ENCODE measurements at regions not wholly inside any gene's neighbourhood (a gene's known extent, or its start where the extent isn't known, plus 50 kb on each side); places are given as distances from the start of the nearest gene placed in this dataset.

DNA sequence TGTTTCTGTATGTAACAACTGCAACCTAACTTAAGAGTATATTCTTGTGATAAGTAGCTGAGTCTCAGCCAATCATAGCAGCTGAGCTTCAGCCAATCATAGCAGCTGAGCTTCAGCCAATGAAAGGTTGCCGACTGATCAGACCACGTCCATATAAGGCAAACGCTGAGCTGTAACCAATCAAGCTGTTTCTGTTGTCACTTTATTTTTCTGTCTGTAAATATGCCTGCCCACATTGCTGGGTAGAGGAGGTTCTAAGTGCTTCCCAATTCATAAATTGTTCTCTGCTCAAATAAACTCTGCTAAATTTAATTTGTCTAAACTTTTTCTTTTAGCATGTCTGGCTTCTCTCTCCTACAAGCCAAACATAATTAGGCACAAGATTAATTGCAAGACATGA is 231.5 kb upstream of the TCF4 start:
- H3K4me1 ChIP-seq (ENCODE audit: control insufficient read depth in 2 of 2, insufficient read depth in 2 of 2, low read length in 2 of 2) = no peaks in the 10 kb centered on the region
- H3K27ac ChIP-seq (ENCODE audit: low read depth in 2 of 2, low read length in 2 of 2) = no peak overlapping the region
- H3K9ac ChIP-seq (ENCODE audit: low read depth in 1 of 2, low read length in 2 of 2) = no peak overlapping the region
- no peak overlapping the region for H3K4me3 ChIP-seq (ENCODE audit: low read length in 2 of 2)
- no peaks in the 10 kb centered on the region for H3K27me3 ChIP-seq (ENCODE audit: control insufficient read depth in 2 of 2, insufficient read depth in 2 of 2, low read length in 2 of 2)
- H3K9me3 ChIP-seq (ENCODE audit: control insufficient read depth in 2 of 2, low read length in 2 of 2) = peaks cover 0 to 3% of the 10 kb centered on the region in 2 donors
- no peaks in the 10 kb centered on the region for H3K36me3 ChIP-seq (ENCODE audit: control insufficient read depth in 2 of 2, insufficient read depth in 2 of 2, low read length in 2 of 2)

DNA sequence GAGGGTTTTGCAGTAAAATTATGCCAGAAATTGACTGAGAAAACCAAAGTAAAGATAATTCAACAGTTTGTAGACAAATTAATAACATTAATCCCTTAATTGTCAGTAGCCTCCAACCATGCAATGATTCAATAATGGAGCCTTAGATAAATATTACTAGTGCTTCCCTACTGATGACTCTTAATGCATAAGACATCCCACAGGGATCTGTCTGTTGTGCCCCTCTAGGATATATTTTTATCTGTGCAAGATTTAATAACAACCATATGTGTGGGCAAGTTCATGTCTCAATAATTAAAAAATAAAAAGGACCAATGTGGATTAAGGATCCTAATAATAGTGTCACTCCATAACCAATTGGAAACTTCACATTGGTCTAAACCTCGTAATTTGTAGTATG is 230.3 kb upstream of the TCF4 start:
- Histone ChIP-seq H3K4me1 (ENCODE audit: control insufficient read depth in 2 of 2, insufficient read depth in 2 of 2, low read length in 2 of 2) (no peaks in the 10 kb centered on the region), H3K27ac (ENCODE audit: low read depth in 2 of 2, low read length in 2 of 2) (no peak overlapping the region)

DNA sequence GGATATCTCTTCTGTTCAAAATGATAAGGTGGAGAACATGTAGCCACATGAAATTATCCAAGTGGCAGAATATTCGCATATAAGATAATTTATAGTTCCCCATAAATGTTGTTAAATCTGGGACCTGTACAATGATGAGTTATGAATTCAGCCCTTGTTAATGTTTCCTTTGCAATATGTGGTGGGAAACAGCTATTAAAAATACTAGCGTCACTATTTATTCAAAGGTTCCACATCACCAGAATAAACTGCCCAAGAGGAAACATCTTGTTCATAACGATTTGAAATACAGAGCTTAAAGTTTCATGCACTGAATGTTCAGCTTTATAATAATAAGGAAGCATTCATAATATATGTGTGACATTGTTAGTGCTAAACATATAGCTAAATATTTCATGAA is 223.9 kb upstream of the TCF4 start:
- H3K9me3 ChIP-seq (ENCODE audit: control insufficient read depth in 2 of 2, low read length in 2 of 2) = no peaks in the 10 kb centered on the region
- H3K9ac ChIP-seq (ENCODE audit: low read depth in 1 of 2, low read length in 2 of 2) = no peak overlapping the region
- no peak overlapping the region for H3K27ac ChIP-seq (ENCODE audit: low read depth in 2 of 2, low read length in 2 of 2)

More for the DNA sequence above, 230.3 kb upstream of the TCF4 start:
- H3K27me3 ChIP-seq (ENCODE audit: control insufficient read depth in 2 of 2, insufficient read depth in 2 of 2, low read length in 2 of 2) = no peaks in the 10 kb centered on the region
- H3K9me3 ChIP-seq (ENCODE audit: control insufficient read depth in 2 of 2, low read length in 2 of 2) = peaks cover 0 to 3% of the 10 kb centered on the region in 2 donors
- H3K9ac ChIP-seq (ENCODE audit: low read depth in 1 of 2, low read length in 2 of 2) = no peak overlapping the region
- no peaks in the 10 kb centered on the region for H3K36me3 ChIP-seq (ENCODE audit: control insufficient read depth in 2 of 2, insufficient read depth in 2 of 2, low read length in 2 of 2)
- H3K4me3 ChIP-seq (ENCODE audit: low read length in 2 of 2) = no peak overlapping the region

DNA sequence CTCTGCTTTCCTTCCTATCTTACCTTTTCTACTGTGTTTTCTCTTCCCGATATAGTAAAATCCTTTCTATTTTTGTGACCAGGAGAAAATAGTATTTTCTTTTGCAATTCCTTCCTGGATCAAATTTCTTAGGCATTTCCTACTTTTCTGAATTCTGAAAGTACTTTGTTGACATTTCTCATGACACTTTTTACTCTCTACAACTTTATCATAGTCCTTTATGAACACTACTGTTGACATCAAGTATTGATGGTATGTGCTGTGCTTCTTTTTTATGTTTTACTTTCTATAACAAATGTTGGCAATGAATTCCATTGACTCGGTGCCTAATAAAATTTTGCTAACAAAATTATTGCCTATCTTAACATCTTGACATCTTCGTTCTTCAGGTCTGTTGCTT is 217.7 kb upstream of the TCF4 start:
- no peaks in the 10 kb centered on the region for H3K9me3 ChIP-seq (ENCODE audit: control insufficient read depth in 2 of 2, low read length in 2 of 2)
- H3K27ac ChIP-seq (ENCODE audit: low read depth in 2 of 2, low read length in 2 of 2) = no peak overlapping the region
- H3K27me3 ChIP-seq (ENCODE audit: control insufficient read depth in 2 of 2, insufficient read depth in 2 of 2, low read length in 2 of 2) = no peaks in the 10 kb centered on the region
- no peak overlapping the region for H3K4me3 ChIP-seq (ENCODE audit: low read length in 2 of 2)
- no peaks in the 10 kb centered on the region for H3K36me3 ChIP-seq (ENCODE audit: control insufficient read depth in 2 of 2, insufficient read depth in 2 of 2, low read length in 2 of 2)
- no peak overlapping the region for H3K9ac ChIP-seq (ENCODE audit: low read depth in 1 of 2, low read length in 2 of 2)
- H3K4me1 ChIP-seq (ENCODE audit: control insufficient read depth in 2 of 2, insufficient read depth in 2 of 2, low read length in 2 of 2) = no peaks in the 10 kb centered on the region

More for the DNA sequence above, 223.9 kb upstream of the TCF4 start:
- Histone ChIP-seq H3K36me3 (ENCODE audit: control insufficient read depth in 2 of 2, insufficient read depth in 2 of 2, low read length in 2 of 2) (no peaks in the 10 kb centered on the region), H3K4me1 (ENCODE audit: control insufficient read depth in 2 of 2, insufficient read depth in 2 of 2, low read length in 2 of 2) (no peaks in the 10 kb centered on the region), H3K4me3 (ENCODE audit: low read length in 2 of 2) (no peak overlapping the region), H3K27me3 (ENCODE audit: control insufficient read depth in 2 of 2, insufficient read depth in 2 of 2, low read length in 2 of 2) (no peaks in the 10 kb centered on the region)

DNA sequence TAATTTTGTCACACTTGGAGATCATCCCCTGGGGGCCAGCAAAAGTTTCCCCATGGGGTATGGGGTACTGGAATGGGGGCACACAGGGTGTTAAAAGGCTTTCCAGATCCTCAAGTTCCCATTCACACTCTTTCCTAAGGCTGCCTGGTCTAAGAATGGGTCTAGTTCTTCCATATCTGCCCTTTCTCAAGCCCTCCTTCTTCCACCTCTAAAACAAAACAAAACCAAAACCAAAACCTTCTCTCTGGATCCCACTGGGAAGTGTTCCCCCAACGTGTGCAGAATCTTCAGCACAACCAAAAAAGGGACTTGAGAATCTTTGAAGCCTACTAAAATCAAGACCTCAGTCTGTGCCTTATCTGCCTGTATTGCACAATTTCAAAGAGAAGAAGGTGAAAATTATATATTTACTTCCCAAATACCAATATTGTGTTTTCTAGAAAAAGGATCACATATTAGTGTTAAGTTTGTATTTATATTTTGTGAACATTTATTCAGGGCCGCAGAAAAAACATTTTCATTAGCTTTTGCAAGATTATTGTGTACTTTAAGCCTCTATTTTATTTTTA is 207.2 kb upstream of the TCF4 start:
- H3K4me3 ChIP-seq (ENCODE audit: low read length in 2 of 2) = no peak overlapping the region
- no peaks in the 10 kb centered on the region for H3K4me1 ChIP-seq (ENCODE audit: control insufficient read depth in 2 of 2, insufficient read depth in 2 of 2, low read length in 2 of 2)
- H3K27me3 ChIP-seq (ENCODE audit: control insufficient read depth in 2 of 2, insufficient read depth in 2 of 2, low read length in 2 of 2) = no peaks in the 10 kb centered on the region
- no peaks in the 10 kb centered on the region for H3K9me3 ChIP-seq (ENCODE audit: control insufficient read depth in 2 of 2, low read length in 2 of 2)
- H3K9ac ChIP-seq (ENCODE audit: low read depth in 1 of 2, low read length in 2 of 2) = no peak overlapping the region
- H3K27ac ChIP-seq (ENCODE audit: low read depth in 2 of 2, low read length in 2 of 2) = no peak overlapping the region
- H3K36me3 ChIP-seq (ENCODE audit: control insufficient read depth in 2 of 2, insufficient read depth in 2 of 2, low read length in 2 of 2) = no peaks in the 10 kb centered on the region

DNA sequence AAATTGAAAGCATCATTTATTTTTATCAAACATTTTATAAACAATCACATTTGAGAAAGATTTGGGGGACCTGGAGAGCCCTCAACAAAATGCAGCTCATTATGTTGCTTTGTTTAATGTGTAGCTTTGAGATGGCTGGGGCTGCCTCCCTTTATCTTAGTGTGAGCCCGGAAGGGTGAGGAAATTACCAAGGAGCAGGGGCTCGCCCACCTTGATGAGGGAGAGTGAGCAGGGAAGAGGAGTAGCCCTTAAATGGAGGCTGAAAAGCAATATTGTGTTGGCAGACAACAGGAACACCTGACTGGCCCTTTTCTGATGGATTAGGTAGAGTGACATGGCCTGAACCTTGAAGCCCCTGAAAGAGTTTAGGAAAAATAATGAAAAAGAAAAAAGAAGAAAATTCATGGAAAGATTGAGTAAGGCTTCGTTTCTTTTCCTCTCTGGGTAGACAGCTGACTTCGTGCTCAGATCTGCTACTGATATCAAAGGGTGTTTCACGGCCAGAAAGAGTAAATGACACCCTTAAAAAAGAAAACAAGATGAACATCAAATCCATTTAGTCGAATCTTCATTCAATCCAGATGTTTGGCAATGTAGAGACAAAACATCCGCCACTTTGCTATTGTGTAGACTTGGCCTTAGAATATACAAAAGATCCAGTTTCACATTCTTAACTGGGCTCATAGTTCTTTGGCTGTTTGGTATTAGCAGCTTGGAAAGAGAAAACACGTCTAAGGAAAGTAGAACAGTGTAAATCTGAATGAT is 206.5 kb upstream of the TCF4 start:
- no peak overlapping the region for H3K4me3 ChIP-seq (ENCODE audit: low read length in 2 of 2)
- H3K36me3 ChIP-seq (ENCODE audit: control insufficient read depth in 2 of 2, insufficient read depth in 2 of 2, low read length in 2 of 2) = no peaks in the 10 kb centered on the region
- H3K4me1 ChIP-seq (ENCODE audit: control insufficient read depth in 2 of 2, insufficient read depth in 2 of 2, low read length in 2 of 2) = no peaks in the 10 kb centered on the region
- peaks cover 0 to 2% of the 10 kb centered on the region in 2 donors for H3K9me3 ChIP-seq (ENCODE audit: control insufficient read depth in 2 of 2, low read length in 2 of 2)
- H3K27ac ChIP-seq (ENCODE audit: low read depth in 2 of 2, low read length in 2 of 2) = no peak overlapping the region
- H3K27me3 ChIP-seq (ENCODE audit: control insufficient read depth in 2 of 2, insufficient read depth in 2 of 2, low read length in 2 of 2) = no peaks in the 10 kb centered on the region
- no peak overlapping the region for H3K9ac ChIP-seq (ENCODE audit: low read depth in 1 of 2, low read length in 2 of 2)

DNA sequence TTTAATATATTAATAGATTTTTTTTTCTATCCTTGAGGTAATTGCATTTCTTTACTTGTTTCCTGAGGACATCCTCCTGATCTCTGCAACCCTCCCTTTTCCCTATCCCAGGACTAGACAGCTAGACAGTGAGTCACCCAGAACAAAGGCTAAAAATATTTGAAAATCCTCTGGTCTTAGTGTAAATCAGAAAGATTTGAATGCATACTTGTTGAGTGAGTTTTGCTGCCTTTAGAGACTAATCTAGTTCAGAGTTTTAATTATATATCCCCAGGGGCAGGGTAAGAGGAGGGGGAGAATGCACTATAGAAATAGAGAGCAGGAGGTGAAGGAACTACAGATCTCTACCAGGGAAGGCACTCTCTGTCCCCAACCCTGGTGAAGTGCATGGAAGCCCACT is 202.3 kb upstream of the TCF4 start:
- H3K27me3 ChIP-seq (ENCODE audit: control insufficient read depth in 2 of 2, insufficient read depth in 2 of 2, low read length in 2 of 2) = no peaks in the 10 kb centered on the region
- no peaks in the 10 kb centered on the region for H3K36me3 ChIP-seq (ENCODE audit: control insufficient read depth in 2 of 2, insufficient read depth in 2 of 2, low read length in 2 of 2)
- H3K9ac ChIP-seq (ENCODE audit: low read depth in 1 of 2, low read length in 2 of 2) = no peak overlapping the region
- peaks cover 2 to 5% of the 10 kb centered on the region in 2 donors for H3K9me3 ChIP-seq (ENCODE audit: control insufficient read depth in 2 of 2, low read length in 2 of 2)
- H3K4me1 ChIP-seq (ENCODE audit: control insufficient read depth in 2 of 2, insufficient read depth in 2 of 2, low read length in 2 of 2) = no peaks in the 10 kb centered on the region
- no peak overlapping the region for H3K27ac ChIP-seq (ENCODE audit: low read depth in 2 of 2, low read length in 2 of 2)
- H3K4me3 ChIP-seq (ENCODE audit: low read length in 2 of 2) = no peak overlapping the region

DNA sequence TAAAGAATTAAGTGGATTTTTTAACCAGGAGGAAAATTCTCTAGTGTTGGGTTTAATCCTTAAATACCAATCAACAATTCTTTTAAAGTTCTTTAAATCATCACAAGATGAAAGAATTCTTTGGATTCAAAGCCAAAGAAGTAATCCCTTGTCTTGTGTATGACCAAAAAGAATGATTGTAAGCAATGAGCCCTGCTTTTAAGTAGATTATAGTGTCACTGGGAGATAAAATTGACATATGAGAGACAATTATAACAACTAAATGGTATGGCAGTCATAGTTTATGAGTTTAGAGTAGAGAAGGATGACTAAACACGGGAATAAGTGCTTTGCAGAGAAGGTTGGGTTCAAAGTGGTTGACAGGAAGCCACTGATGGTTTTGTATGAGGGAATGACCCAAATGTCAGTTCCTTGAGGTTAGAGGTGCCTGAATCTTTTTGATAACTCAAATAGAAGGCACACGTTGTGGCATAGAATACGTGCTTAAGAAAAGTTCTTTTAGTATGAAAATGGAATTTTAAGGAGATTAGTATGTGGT is 199.6 kb upstream of the TCF4 start:
- no peak overlapping the region for H3K27ac ChIP-seq (ENCODE audit: low read depth in 2 of 2, low read length in 2 of 2)
- no peaks in the 10 kb centered on the region for H3K27me3 ChIP-seq (ENCODE audit: control insufficient read depth in 2 of 2, insufficient read depth in 2 of 2, low read length in 2 of 2)
- H3K9ac ChIP-seq (ENCODE audit: low read depth in 1 of 2, low read length in 2 of 2) = no peak overlapping the region
- peaks cover 2 to 5% of the 10 kb centered on the region in 2 donors for H3K9me3 ChIP-seq (ENCODE audit: control insufficient read depth in 2 of 2, low read length in 2 of 2)
- no peaks in the 10 kb centered on the region for H3K36me3 ChIP-seq (ENCODE audit: control insufficient read depth in 2 of 2, insufficient read depth in 2 of 2, low read length in 2 of 2)
- no peak overlapping the region for H3K4me3 ChIP-seq (ENCODE audit: low read length in 2 of 2)
- no peaks in the 10 kb centered on the region for H3K4me1 ChIP-seq (ENCODE audit: control insufficient read depth in 2 of 2, insufficient read depth in 2 of 2, low read length in 2 of 2)

DNA sequence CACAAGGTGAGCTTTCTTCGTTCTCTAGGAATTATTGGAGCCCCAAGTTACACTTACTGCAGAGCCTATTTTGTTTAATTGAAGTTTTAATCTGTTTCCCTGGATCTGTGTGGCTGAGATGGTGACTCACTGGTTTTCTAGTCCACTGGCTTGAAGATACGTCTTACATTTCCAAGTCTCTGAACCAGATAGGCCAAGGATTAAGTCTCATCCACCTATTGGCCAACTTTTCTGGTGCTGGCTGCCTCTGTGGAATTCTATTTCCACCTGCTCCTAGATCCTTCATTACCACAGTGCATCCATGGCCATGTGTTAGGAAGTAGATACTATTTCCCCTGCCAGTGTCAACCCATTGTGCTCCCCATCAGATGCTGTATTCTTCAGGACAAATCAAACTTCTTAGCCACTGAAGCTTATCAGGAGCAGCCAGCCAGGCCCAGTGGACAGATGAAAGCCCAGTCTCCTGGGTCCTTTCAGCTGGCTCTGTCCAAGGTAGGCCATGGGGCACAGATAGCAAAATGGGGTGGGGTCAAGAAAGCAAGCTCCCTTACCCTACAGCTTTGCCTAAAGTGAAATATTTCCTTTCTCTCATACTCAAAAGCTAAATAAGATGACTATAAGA is 198.8 kb upstream of the TCF4 start:
- Histone ChIP-seq H3K36me3 (ENCODE audit: control insufficient read depth in 2 of 2, insufficient read depth in 2 of 2, low read length in 2 of 2) (no peaks in the 10 kb centered on the region), H3K9ac (ENCODE audit: low read depth in 1 of 2, low read length in 2 of 2) (no peak overlapping the region), H3K27me3 (ENCODE audit: control insufficient read depth in 2 of 2, insufficient read depth in 2 of 2, low read length in 2 of 2) (no peaks in the 10 kb centered on the region), H3K4me3 (ENCODE audit: low read length in 2 of 2) (no peak overlapping the region), H3K27ac (ENCODE audit: low read depth in 2 of 2, low read length in 2 of 2) (no peak overlapping the region), H3K4me1 (ENCODE audit: control insufficient read depth in 2 of 2, insufficient read depth in 2 of 2, low read length in 2 of 2) (no peaks in the 10 kb centered on the region), H3K9me3 (ENCODE audit: control insufficient read depth in 2 of 2, low read length in 2 of 2) (peaks cover 2 to 5% of the 10 kb centered on the region in 2 donors)

DNA sequence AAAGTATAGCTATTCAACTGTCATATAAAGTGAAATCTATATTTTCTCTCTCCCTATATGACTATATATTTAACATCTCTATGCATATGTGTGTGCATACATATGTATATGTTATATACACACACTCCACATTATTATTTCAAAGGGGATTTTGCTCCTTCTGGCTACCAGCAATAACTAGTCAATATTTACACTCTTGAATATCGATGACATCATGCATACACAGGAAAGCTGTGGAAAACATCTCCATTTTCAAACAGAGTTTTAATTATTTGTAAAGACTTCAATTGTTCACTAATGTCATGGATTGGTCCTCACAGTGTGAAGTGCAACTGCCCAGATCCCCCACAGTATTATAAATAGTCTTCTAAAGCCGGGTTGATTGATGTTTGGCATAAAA is 195.9 kb upstream of the TCF4 start:
- Histone ChIP-seq H3K9me3 (ENCODE audit: control insufficient read depth in 2 of 2, low read length in 2 of 2) (peaks cover 0 to 2% of the 10 kb centered on the region in 2 donors), H3K9ac (ENCODE audit: low read depth in 1 of 2, low read length in 2 of 2) (no peak overlapping the region), H3K4me1 (ENCODE audit: control insufficient read depth in 2 of 2, insufficient read depth in 2 of 2, low read length in 2 of 2) (peaks cover 0 to 2% of the 10 kb centered on the region in 2 donors), H3K4me3 (ENCODE audit: low read length in 2 of 2) (no peak overlapping the region), H3K36me3 (ENCODE audit: control insufficient read depth in 2 of 2, insufficient read depth in 2 of 2, low read length in 2 of 2) (no peaks in the 10 kb centered on the region), H3K27me3 (ENCODE audit: control insufficient read depth in 2 of 2, insufficient read depth in 2 of 2, low read length in 2 of 2) (no peaks in the 10 kb centered on the region), H3K27ac (ENCODE audit: low read depth in 2 of 2, low read length in 2 of 2) (no peak overlapping the region)
